Coronary artery (tissue), 2 donors: ENCODE measurements at regions not wholly inside any gene's neighbourhood (a gene's known extent, or its start where the extent isn't known, plus 50 kb on each side); places are given as distances from the start of the nearest gene placed in this dataset.

ENCODE experiments used
- DNase-seq: peaks from one replicate; pipeline ENCODE4 v3.0.0-alpha.2; 2017; ENCODE audit warnings: low spot score
- H3K27ac ChIP-seq, 2 donors: fragments of 200-600 bp; sonication (generic); one replicate each; pipeline ENCODE4 v1.5.1; 2016 to 2019
- H3K4me3 ChIP-seq: fragments of 200-600 bp; sonication (generic); 2 replicates; pipeline ENCODE4 v1.5.1; 2016; ENCODE audit warnings: mild to moderate bottlenecking, moderate library complexity
- TF ChIP-seq, protein P1 (sequence below): fragments of 200-600 bp; sonication (generic); IDR thresholded peaks from one replicate; pipeline ENCODE4 v1.5.1; 2019; ENCODE audit warnings: antibody characterized with exemption

- no peak for DNase-seq
- TF ChIP-seq, protein P1, sequence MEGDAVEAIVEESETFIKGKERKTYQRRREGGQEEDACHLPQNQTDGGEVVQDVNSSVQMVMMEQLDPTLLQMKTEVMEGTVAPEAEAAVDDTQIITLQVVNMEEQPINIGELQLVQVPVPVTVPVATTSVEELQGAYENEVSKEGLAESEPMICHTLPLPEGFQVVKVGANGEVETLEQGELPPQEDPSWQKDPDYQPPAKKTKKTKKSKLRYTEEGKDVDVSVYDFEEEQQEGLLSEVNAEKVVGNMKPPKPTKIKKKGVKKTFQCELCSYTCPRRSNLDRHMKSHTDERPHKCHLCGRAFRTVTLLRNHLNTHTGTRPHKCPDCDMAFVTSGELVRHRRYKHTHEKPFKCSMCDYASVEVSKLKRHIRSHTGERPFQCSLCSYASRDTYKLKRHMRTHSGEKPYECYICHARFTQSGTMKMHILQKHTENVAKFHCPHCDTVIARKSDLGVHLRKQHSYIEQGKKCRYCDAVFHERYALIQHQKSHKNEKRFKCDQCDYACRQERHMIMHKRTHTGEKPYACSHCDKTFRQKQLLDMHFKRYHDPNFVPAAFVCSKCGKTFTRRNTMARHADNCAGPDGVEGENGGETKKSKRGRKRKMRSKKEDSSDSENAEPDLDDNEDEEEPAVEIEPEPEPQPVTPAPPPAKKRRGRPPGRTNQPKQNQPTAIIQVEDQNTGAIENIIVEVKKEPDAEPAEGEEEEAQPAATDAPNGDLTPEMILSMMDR = no peak
- H3K27ac ChIP-seq = no peak overlapping the region
- H3K4me3 ChIP-seq = peak overlapping the region; percentile 31
Observed at GRCh38 chr13:107210723-107211030, 642.7 kb upstream of the ARGLU1 start.

DNA sequence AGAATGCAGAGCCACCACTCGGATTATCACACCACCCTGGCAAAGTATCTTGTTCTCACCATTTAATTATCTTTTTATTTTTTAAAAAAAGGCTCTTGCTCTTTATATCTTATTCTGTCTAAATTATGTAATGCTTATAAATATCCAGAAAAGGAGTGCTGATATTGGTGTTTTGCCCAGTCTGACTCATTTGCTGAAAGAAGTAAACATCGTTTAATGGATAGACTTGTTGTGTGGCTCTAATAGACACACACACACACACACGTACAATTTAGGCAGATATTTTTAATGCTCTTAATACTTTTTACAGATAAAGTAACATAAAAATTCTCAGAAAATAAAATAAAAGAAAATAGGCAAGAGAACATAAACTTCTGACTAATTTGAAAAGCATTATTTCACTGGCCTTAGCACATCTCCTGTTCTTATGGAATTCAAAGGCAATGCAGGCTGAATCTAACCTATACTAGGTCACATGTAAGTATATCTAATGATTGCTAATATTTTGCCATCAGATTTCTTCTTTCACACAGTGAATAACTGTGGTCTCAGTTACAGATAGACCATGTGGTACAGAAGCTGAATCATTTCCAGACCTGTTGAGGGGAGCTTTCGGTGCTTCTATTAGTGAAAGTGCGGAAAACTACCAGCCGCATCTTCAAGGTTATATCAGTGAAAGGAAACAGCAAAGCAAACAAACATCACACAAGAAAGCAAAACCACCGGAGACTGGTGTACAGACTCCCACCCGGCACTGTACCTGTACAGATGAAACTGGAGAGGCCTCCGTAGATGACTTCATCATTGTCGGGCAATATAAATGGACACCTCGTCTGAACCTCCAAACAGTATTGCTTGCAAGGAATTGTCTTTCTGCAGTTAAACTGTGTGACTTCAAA lies 642.1 kb upstream of the ARGLU1 start:
- peak overlapping the region; percentile 31 for H3K4me3 ChIP-seq

DNA sequence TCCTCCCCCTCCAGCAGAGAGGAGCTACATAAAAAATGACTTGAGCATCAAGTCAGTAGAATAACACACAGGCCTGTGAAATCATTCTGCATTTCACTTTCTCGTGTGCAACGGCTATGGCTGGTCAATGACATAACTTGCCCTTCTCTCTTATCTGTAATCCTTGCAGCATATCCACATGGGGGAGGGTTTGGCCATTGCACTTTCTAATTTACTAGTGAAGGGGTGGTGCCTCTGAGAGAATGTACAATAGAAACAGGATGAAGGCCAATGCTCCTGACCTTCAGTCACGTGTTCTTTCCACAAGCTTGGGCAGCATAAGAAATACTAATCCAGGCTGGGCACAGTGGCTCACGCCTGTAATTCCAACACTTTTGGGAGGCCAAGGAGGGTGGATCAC lies 641.0 kb upstream of the ARGLU1 start:
- no peak for DNase-seq
- TF ChIP-seq, protein P1 = no peak

More for the DNA sequence above, 642.1 kb upstream of the ARGLU1 start:
- TF ChIP-seq, protein P1 = no peak
- DNase-seq = no peak
- no peak overlapping the region for H3K27ac ChIP-seq

GRCh38 chr13:107205318-107206104 lies 637.6 kb upstream of the ARGLU1 start:
- no peak for DNase-seq
- H3K27ac ChIP-seq = no peak overlapping the region
- TF ChIP-seq, protein P1 = peak; percentile 94

More for the DNA sequence above, 641.0 kb upstream of the ARGLU1 start:
- H3K4me3 ChIP-seq = no peak overlapping the region
- no peak overlapping the region for H3K27ac ChIP-seq

GRCh38 chr13:107203146-107203847 lies 635.4 kb upstream of the ARGLU1 start:
- Histone ChIP-seq H3K27ac (peak overlapping the region in 1 of 2 donors; percentile 70), H3K4me3 (no peak overlapping the region)
- TF ChIP-seq, protein P1 = no peak
- DNase-seq = no peak

More at GRCh38 chr13:107205318-107206104, 637.6 kb upstream of the ARGLU1 start:
- no peak overlapping the region for H3K4me3 ChIP-seq

DNA sequence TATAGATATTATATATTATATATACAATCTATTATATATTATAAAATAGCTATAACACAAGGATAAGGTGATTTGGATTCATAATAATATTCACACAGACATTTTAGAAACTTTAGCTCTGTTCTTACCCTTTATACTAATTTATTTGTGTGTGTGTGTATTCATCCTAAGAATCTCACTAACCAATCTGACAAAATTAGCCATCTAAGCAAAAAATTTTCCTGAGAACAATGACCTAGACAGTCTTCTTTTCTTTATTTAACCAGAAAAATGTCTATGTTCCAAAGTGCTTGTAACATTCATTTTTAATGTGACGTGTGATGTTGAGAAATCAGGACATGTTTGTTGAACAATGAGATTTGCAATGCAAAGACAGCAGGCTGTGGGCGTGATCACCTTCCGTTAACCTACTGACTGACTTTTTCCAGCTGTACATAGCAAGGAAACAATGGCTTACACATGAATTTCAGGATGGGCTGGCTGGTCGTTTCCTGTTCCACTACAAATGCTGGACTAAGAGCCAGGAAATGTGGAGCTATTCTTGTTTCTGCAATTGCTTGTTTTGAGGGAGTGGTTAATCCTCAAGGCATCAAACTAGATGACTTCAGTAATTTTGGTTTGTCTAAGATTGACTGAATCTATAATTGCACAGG lies 634.6 kb upstream of the ARGLU1 start:
- Histone ChIP-seq H3K4me3 (no peak overlapping the region), H3K27ac (peak overlapping the region in 1 of 2 donors; percentile 70)
- TF ChIP-seq, protein P1 = no peak
- no peak for DNase-seq
